22Rv1 (cell line): ENCODE measurements at regions not wholly inside any gene's neighbourhood (a gene's known extent, or its start where the extent isn't known, plus 50 kb on each side); places are given as distances from the start of the nearest gene placed in this dataset.

Source experiments
- CTCF ChIP-seq: fragments of 450-650 bp; IDR thresholded peaks from 2 replicates; pipeline ENCODE4 v1.5.1; 2017; ENCODE audit warnings: mild to moderate bottlenecking
- ZFX ChIP-seq: fragments of 450-650 bp; IDR thresholded peaks from 2 replicates; pipeline ENCODE4 v1.6.1; 2017; ENCODE audit warnings: antibody characterized with exemption, borderline replicate concordance

- TF ChIP-seq CTCF (no peak), ZFX (no peak)
Measured at GRCh38 chr12:124713041-124713435, 145.6 kb upstream of the NCOR2 start.
